Inferior parietal cortex (tissue), 1 donor: ENCODE measurements at regions not wholly inside any gene's neighbourhood (a gene's known extent, or its start where the extent isn't known, plus 50 kb on each side); places are given as distances from the start of the nearest gene placed in this dataset.

Experiments used
- DNase-seq: peaks from one replicate; pipeline ENCODE4 v3.0.0-alpha.2; 2016; ENCODE audit errors: extremely low spot score

DNA sequence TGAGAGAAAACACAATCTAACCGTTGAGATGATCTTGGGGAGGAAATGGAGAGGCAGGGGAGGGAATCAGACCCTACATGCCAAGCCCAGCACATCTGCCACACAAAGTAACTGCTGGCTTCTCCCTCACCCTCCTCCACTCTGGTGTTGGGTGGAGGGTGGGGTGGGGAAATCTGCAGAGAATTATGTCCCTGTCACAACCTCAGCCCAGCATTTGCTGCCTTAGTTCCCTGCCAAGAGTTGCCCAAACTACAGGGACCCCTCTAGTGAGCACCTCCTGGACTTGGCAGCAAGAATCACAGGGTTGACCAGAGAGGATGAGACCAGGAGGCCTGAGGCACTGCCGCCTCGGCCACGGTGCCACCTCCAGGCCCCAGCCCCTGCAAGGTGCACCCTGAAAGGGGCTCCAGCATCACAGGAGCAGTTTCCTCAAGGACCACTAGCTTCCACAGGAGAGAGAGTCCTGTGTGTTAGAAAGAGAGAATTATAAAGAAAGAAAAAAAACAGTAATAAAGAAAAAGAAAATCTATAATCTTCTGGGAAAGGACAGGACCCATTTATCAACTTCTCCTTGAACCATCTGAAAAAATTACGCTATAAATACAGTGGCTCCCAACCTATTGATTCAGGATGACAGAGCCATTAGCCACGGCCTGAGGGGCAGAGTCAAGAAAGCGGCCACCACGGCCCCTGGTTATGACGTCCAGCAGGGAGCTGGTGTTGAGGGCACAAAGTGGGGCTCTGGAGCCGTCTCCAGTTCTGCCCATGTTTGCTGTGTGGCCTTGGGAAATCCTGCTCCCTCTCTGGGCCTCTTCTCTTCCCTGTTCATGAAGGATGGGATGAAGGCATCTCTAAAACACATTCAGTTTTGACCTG, 451.7 kb downstream of the MATN1 start:
- DNase-seq, result no peak

DNA sequence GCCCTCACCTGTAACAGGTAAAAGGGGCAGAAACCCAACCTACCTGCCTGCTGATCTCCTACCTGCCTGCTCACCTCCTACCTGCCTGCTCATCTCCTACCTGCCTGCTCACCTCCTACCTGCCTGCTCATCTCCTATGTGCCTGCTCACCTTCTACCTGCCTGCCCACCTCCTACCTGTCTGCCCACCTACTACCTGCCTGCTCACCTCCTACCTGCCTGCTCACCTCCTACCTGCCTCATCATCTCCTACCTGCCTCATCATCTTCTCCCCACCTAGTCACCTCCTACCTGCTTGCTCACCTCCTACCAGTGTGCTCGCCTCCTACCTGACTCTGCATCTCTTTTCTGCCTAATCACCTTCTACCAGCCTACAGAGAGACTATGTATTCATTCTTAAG, 452.9 kb downstream of the MATN1 start:
- DNase-seq, result no peak

DNA sequence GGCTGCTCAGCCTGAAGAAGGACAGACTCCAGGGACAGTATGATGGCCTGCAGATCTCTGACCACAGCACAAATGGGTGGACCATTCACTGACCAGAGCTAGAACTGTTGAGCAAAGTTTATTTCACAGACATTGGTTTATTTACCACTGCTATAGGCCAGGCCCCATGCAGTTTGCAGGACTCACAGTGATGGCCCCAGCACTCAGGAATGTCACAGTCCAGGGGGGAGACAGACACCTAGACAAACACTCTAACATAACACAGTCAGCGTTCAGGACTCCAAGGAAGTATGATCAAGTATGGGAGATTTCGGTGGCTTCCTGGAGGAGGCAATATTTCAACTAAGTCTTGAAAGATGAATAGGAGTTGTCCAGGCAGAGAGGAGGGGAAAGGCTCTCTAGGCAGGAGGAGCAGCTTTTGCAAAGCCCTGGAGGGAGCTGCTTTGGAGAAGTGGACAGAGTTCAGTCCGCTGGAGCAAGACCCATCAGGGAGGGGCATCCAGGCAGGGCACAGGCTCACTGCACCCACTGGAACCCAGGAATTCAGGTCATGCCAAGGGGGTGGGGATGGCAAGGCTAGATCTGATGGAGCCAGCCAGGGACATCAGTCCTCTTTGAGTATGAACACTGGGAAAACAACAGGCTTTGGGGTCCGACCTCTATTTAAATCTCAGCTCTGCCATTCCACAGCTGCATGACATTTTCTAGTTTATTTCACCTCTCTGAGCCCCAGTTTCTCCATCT, 454.3 kb downstream of the MATN1 start:
- DNase-seq, result no peak

DNA sequence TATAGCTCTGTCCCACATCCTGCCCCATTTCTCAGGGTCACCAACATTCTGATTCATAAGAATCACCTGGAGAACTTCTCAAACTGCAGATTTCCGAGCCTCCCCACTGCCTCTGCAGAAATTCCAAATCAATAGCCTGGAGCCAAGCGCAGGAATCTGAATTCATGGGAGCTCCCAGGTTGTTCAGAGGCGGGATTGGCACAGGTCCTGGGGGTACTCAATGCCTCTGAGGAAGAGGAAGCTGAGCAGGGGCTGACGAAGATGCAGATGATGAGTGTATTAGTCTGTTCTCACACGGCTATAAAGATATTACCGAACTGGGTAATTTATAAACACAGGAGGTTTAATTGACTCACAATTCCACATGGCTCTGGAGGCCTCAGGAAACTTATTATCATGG, 455.5 kb downstream of the MATN1 start:
- no peak for DNase-seq

DNA sequence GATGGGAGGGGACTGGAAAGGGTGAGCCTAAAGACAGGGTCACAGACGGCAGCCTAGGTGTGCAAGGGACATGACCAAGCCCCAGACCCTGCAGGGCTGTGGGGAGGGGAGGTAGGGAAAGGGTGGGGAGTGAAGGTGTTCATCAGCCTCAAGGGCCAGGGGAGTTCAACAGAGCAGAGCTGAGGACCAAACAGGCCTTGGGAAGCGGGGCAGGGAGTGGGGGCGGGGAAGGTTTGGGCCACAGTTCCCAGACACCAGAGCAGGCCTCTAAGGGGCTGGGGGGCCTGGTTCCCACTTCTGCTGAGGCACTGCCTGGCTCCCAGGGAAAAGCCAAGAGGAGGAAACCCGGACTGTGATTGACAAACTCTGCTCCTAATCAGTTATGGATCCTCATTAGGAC, 456.3 kb downstream of the MATN1 start:
- no peak for DNase-seq

DNA sequence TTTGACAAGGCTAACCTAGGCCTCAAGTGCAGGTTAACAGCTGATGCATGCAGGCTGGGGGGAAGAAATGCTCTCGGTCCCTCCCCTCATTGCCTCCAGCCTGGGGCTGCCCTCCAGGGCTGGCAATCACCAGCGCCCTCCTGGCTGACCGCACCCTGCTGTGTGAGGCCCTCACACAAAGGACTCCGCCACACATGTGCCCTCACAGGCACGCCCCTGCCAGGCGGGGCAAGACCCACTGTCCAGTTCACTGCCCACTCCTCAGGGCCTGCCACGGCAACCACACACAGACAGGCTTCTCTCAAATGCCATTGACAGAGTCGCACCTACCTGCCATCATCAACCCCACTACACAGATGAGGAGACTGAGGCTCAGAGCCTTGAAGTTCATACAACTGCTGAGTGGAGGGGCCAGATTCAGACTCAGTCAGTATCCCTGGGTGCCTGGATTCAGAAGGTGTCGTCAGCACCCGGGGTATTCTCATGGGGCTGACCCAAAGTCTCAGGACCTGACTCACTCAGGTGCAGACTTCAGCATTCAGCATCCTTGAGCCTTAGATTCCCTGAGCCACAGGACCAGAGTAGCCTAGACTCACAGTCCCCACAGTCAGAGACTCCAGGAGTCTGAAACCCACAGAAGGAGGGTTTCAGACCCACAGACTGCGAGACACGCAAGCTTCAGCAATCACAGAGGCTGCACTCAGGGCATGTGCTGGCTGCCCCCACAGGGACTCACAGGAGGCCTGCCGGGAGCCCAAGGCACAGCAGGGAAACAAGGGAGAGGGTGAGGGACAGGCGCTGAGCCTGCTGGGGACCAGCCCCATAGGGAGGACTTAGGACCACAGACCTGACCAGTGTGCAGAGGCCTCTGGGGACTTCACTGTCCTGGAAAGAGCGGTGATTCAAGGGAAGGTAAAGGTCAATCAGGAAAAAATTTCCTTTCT, 458.0 kb downstream of the MATN1 start:
- DNase-seq, result no peak

DNA sequence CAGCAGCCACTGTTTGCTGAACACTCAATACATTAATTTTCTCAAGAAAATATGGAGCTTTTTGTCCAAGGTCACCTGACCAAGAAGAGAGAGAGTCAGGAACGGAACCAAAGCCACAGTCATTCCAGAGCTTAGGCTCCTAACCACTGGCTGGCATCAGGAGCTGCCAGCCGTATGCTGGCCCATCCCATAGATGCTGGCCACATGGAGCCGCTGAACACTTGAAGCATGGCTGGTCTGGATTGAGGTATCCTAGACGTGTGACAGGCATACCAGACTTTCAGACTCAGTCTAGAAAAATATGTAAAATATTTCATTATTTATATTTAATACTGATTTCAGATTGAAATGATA, 458.7 kb downstream of the MATN1 start:
- DNase-seq, result no peak

DNA sequence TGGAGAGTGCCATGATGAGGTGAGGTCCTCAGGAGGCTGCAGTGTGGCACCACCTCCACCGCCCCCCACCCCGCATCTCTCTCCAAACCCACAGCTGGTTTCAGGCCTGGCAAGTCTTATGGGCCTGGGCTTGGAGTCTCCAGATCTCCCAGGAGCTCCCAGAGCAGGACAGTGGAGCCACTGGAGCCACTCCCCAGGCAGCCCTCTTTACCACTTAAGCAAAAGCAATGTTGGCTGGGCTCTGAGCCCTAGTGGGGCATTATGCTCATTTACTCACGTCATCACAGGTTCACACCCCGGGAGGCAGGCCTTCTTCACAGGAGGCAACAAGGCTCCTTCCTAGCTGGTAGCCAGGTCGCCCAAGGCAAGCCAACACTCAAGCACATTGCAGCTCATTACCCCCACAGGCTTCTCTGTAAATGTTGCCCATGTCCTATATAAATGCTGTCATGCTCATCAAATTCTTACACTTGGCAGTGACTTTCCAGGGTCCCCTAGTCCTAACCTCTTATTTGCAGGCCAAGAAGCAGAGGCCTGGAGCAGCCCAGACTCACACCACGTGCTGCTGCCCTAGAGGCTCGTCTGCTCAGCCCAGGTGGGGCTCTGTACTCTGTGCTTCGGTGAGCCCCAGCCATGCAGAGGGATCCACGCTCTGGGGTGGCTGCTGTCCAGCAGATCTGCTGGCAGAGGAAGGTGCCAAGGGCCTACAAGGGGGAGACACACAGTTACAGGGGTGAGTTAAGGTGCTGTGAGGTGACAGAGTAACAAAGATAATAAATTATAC, 459.3 kb downstream of the MATN1 start:
- DNase-seq, result no peak

DNA sequence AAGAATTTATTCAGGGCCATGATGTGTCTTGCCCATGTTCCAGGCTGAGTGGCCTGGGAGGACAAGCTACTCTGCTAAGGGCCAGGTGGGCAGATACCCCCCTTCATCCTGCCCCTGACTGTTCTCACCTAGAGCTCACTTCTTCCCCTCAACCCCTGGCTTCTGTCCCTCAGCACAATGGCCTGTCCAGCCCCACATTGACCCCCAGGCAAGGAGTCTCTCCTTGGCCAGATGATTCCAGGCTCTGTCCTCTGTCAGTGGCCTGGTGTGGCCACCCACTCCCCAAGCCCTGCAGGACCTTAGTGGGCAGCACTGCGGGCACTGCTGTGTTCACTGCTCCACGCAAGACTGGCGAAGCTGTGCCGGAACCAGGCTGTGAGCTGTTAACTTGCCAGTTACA, 460.0 kb downstream of the MATN1 start:
- no peak for DNase-seq

DNA sequence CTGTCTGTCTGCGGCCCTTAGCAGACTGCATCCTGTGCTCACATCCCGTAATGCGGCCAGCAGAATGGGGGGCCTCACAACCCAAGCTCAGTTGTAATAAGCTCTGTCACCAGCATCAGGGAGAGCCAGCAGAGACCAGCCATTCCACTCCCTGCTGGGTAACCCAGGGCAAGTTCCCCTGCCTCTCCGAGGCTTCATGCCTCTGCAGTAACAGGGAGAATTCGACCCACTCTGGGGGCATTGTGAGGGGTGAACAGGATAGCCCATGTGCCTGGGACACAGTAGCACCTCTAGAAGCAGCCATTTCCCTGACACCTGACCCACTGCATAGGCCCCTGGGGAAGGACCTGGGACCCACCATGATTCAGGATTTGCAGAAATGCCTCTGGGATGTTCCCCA, 461.2 kb downstream of the MATN1 start:
- DNase-seq, result no peak

DNA sequence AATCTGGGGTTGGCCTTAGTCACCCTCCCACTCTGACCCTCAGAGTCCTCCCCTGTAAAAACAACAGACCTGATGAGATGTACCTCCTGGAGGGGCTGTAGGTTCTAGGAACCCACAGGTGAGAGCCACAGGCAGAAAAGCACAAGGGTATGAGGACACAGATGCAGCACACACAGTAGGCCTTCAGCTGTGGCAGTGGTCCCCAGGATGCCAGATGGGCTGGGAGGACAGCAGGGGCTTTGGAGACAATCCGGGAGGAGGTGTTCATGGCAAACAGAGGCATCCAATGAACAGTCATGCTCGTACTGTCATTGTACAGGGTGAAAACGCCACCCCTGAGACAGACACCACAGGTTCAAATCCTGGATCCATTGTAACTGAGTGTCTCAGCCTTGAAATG, 463.1 kb downstream of the MATN1 start:
- no peak for DNase-seq

DNA sequence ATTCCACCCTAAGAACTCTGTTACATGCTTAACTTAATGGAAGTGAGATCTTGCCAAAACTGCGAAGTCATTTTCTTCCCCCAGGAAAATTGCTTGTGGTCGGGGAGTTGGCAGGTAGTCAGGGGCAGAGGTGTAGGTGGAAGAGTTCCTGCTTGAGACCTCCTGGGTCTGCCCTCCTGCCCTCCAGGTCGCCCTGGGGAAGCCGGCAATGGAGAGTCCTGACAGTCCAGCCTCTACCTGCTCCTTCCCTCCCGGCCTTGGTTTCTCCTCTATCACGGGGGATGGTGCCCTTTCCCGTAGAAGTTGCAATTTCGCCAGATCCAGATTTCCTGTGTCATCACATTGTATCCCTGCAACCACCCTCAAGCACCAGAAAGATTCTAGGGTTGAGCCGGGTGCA, 463.8 kb downstream of the MATN1 start:
- no peak for DNase-seq

DNA sequence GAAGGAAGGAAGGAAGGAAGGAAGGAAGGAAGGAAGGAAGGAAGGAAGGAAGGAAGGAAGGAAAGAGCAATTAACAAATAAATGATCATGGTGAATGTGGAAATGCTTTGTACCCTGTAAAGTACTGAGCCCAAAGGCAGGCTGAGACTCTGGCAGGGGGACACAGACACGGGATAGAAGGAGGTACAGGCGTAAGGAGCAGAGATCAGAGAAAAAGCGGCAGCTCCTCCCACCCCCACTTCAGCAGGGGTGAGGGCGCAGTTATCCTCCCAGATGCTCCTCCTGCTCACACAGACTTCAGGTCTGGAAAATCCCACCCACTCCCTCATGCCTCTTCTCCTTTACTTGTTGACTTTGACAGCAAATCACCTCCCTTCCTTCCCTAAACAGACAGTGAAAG, 464.5 kb downstream of the MATN1 start:
- DNase-seq, result no peak

DNA sequence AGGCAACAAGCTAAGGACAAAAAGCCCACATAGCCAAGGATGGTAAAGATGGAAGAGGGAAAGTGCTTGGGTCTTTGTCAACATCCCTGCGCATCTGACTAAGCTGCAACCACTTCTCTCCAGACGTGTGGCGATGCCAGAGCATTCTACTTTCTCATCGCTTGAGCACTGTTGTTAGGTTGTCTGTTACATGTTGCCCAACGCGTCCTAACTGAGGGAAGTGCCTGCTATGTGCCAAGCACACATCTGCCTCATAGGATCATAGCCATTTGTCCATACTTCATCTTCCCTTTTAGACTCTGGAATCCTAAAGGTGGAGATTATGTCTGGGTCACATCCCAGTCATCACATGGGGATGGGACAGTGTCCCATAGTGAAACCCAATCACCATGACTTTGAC, 464.9 kb downstream of the MATN1 start:
- no peak for DNase-seq

DNA sequence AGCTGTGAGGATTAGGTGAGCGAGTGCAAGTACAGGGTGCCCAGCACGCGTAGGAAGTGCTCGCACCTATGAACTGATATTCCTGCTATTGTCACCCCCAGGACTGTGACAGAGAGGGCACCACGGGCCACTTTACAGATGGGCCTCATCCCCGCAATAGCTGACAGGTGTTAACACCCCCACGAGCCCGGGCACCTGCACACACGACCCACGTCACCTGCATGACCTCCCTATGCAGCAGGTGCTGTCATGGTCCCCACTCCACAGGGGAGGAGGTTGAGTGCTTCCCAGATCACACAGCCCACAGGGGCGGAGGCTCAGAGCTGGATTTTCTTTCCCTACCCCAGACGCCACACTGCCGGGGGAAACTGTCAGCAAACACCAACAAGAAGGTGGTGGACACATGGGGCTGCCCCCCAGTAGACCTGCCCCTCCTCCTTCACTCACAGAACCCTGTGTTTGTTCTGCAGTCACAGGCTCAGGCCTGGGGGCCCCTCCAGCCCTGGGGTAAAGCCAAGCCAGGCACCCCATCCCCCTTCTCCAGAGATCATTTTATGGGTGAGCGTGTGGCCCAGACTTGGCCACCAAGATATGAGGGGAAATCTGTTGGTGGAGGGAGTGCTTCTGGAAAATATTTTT, 465.5 kb downstream of the MATN1 start:
- no peak for DNase-seq

DNA sequence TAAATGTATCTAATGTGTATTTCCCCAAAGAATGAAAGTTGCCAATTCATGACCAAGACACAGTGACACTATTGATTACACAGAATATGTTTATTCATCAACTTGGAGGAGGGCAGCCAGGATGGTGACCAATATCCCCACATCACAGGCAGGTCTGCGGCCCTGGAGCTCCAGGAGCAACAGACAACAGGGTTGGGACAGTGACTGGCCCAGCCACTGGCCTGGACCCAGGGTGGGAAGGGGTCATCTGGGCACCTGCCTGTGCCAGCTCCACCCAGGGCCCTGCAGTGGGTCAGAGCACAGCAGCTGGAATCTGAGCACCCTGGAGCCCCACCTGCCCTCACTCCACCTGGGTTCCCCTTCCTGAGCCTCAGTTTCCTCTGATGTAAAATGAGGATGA, 466.1 kb downstream of the MATN1 start:
- DNase-seq, result no peak

DNA sequence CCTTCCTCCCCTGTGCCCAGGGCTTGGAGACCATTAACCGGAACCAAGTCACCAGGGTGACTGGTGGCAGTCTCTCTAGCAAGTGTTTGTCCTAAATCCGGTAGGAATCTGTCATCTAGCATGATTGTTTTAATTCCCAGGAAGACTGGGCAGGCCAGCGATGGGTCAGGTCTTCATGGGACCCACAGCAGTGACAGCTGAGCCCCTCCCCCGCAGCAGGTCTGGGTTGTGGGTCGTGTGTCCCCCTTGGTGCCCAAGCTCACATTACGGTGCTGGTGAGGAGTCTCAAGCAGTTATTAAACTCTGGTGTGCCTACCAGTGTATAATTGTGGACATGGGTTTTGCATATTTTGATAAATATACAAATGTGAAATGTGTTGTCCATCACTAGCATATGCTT, 466.5 kb downstream of the MATN1 start:
- DNase-seq, result no peak

DNA sequence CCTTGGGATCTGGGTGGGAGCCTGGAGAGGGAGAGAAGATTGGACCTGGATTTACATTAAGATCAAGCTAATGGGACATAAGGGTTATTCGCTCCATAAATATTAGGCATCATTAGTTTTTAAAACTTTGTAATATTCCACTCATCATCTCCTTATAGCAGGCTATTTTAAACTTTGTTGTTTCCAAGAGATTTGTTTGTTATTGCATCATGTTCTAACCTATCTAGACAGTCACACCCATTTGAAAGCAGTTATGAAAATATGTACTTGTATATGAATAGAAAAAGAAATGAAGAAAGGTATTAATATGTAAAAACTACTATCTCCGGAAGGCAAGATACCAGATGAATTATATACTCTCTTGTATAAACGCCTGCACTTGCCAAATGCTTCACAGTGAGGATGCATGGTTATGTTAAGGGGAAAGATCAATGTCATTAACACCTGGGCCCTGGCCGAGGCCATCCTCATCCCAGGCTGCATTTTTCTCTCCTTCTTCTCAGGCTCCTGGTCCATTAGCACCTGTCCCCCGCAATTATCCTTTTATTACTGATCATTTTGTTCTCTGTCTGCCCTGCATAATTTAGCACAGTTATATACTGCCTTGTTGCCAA, 468.2 kb downstream of the MATN1 start:
- no peak for DNase-seq

DNA sequence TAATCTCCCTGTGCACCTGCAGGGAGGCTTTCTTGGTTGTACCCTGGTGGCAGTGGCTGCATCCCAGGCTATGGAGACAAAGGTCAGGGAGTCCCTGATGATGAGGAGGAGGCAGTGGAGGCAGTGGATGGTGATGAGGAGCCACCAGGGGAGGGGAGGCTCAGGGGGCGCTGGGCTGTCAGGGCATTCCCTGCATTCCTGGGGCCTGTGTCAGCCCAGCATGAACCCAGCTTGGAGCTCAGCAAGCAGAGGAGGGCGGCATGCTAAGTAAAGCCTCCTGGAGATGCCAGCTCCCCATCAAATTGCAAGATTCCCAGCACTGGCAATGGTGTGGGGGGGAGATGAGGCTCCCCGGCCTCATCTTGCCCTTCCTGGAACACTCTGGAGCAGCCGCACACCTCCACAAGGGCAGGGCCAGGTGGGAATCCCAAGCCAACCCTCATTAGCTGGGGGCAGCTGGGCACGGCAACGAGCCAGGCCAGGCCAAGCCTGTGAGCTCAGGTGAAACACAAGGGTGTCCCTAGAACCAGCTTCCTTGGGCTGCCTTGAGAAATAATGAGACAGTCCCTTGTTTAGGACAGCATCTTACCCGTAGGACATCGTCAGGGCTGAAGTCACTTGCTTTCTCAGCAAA, 469.5 kb downstream of the MATN1 start:
- DNase-seq, result no peak

DNA sequence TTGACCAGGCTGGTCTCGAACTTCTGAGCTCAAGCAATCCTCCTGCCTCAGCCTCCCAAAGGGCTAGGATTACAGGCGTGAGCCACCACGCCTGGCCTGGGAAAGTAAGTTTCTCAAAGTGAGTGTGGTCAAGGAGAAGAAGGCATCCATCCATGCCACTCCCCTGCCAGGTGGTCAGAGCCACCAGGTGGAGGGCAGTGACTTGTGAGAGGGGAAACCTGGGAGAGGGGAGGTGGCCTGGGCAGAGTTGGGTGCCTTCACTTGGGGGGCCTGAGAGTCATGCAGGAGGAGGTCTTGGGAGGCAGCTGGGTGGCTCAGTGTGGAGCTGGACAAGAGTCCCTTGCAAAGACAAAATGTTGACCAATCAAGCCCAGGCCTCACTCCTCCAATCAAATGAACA, 470.0 kb downstream of the MATN1 start:
- no peak for DNase-seq
